Astrocyte of the spinal cord (primary cell): ENCODE measurements at regions not wholly inside any gene's neighbourhood (a gene's known extent, or its start where the extent isn't known, plus 50 kb on each side); places are given as distances from the start of the nearest gene placed in this dataset.

Experiments used
- DNase-seq: peaks from one replicate; pipeline ENCODE4 v3.0.0; 2011; ENCODE audit warnings: low read depth, low spot score
- H3K4me3 ChIP-seq: 2 replicates; pipeline ENCODE4 v1.5.1; 2011; ENCODE audit warnings: low read depth, mild to moderate bottlenecking, low read length, moderate library complexity
- CTCF ChIP-seq: IDR thresholded peaks from 2 replicates; pipeline ENCODE4 v1.5.1; 2012; ENCODE audit warnings: low read depth, mild to moderate bottlenecking, low read length, inconsistent platforms
- in situ Hi-C: cut with HindIII; loops from 2 replicates; pipeline ENCODE4 v1.10.0; 2017; ENCODE audit warnings: low sequenced_read_pairs

GRCh38 chr2:16249246-16250055 is 309.1 kb downstream of the MYCN start:
- no peak for TF ChIP-seq CTCF
- DNase-seq = no peak
- no peak overlapping the region for H3K4me3 ChIP-seq
- in situ Hi-C loops = no loop called here

DNA sequence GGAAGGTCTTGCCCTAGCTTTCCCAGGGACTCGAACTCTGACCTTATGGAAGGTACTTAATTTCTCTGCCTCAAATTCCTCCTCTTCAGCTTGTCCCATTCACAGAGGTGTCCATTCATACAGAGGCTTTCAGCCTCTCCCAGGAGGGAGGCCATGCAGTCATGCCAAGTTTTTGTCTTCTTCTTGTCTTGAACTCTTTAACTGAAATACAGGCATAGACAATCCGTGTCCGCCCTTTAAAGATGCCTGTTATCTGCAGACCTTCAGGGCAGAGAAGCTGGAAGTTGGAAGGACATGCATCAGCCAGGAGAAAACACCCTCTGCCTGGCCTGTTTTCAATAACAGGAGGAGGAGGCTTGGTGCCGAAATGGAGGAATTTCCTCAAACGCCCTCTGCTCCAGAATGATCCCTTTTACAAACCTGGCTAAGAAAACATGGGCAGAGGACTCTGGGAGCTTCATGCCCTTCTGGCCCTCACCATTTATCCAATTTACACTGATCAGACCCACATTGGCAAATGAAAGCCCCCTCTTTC is 308.3 kb downstream of the MYCN start:
- in situ Hi-C loops = no loop called here
- no peak for DNase-seq
- no peak overlapping the region for H3K4me3 ChIP-seq
- no peak for TF ChIP-seq CTCF

- no peak for TF ChIP-seq CTCF
- no peak overlapping the region for H3K4me3 ChIP-seq
- DNase-seq = no peak
- in situ Hi-C loops = no loop called here
Measured at GRCh38 chr2:16247326-16248122, 307.2 kb downstream of the MYCN start.

DNA sequence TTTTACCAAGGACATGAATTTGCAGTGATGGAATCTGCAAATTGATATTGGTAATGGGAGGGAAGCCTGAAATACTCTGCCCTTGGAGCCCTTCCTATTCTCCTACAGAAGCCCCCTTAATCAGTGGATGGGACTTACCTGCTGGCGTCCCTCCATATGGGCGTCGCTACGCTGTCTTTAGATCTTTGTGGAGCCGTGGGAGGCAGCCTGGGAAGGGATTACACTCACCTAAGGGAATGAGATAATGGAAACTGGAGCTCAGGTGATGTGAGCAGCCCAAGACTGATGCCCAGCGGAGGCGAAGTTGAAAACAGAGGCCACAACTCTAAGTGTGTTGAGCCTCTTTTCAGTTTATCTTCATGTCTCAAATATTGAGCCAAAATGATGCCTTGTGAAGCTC is 306.6 kb downstream of the MYCN start:
- in situ Hi-C loops = no loop called here
- no peak for TF ChIP-seq CTCF
- H3K4me3 ChIP-seq = no peak overlapping the region
- no peak for DNase-seq

DNA sequence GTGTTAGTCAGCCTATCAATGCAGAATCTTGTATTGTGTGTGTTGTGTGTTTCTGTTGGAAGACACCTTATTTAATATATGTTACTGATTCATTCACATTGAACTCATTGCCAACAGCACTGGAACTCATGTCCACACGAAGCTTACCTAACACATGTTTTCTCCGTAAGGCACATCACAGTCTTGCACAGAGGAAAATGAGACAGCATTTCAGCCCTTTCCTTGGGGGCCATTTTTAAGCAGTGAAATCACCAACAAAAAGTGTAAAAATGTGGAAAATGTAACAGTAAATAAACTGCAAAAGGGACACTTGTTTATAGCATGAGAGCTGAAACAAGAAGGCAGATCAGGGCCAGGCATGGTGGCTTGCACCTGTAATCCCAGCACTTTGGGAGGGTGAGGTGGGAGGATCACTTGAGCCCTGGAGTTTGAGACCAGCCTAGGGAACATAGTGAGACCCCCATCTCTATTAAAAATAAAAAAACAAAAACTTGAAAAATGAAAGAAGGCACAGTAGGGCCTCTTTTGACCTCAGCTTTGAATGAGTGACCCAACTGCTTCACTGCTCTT is 306.0 kb downstream of the MYCN start:
- H3K4me3 ChIP-seq = no peak overlapping the region
- in situ Hi-C loops = no loop called here
- TF ChIP-seq CTCF = no peak
- DNase-seq = no peak

GRCh38 chr2:16245481-16246054 is 305.2 kb downstream of the MYCN start:
- DNase-seq = no peak
- no peak overlapping the region for H3K4me3 ChIP-seq
- no peak for TF ChIP-seq CTCF
- in situ Hi-C loops = no loop called here
